Uterus (tissue), 3 donors: ENCODE measurements at regions not wholly inside any gene's neighbourhood (a gene's known extent, or its start where the extent isn't known, plus 50 kb on each side); places are given as distances from the start of the nearest gene placed in this dataset.

Source experiments
- DNase-seq, 2 donors: peaks; one replicate each; pipeline ENCODE4 v3.0.0-alpha.2; 2019 to 2020
- H3K27ac ChIP-seq, 2 donors: fragments of 200-600 bp; sonication (generic); 1 replicate in 1 of 2; 2 replicates in 1 of 2; pipeline ENCODE4 v1.5.1; 2016 to 2018
- H3K27me3 ChIP-seq, 2 donors: fragments of 200-600 bp; sonication (generic); one replicate each; pipeline ENCODE4 v1.5.1; 2018 to 2019; ENCODE audit warnings: control low read depth in 1 of 2
- H3K36me3 ChIP-seq, 2 donors: fragments of 200-600 bp; sonication (generic); one replicate each; pipeline ENCODE4 v1.5.1; 2019; ENCODE audit warnings: control low read depth in 1 of 2
- H3K4me1 ChIP-seq, 2 donors: fragments of 200-600 bp; sonication (generic); one replicate each; pipeline ENCODE4 v1.5.1; 2018 to 2019; ENCODE audit warnings: control low read depth in 1 of 2
- H3K4me3 ChIP-seq, 2 donors: fragments of 200-600 bp; sonication (generic); 1 replicate in 1 of 2; 2 replicates in 1 of 2; pipeline ENCODE4 v1.5.1; 2018 to 2019; ENCODE audit warnings: mild to moderate bottlenecking in 1 of 2
- H3K9me3 ChIP-seq, 2 donors: fragments of 200-600 bp; sonication (generic); one replicate each; pipeline ENCODE4 v1.5.1; 2019; ENCODE audit warnings: control low read depth in 1 of 2
- CTCF ChIP-seq, 4 experiments: fragments of 200-600 bp in 2 of 4; fragments of 450-650 bp in 2 of 4; sonication (generic) in 2 of 4; IDR thresholded peaks; one replicate each; pipeline ENCODE4 v1.5.1; 2016 to 2019; ENCODE audit warnings: antibody characterized with exemption in 4 of 4, mild to moderate bottlenecking in 2 of 4, moderate library complexity in 1 of 4
- POLR2A ChIP-seq, 2 donors: fragments of 450-650 bp; IDR thresholded peaks; one replicate each; pipeline ENCODE4 v1.6.1; 2016; ENCODE audit warnings: antibody characterized with exemption in 2 of 2, mild to moderate bottlenecking in 1 of 2, moderate library complexity in 1 of 2
- intact Hi-C: fragments of 100-400 bp; cut with DNase I; formaldehyde crosslinking; loops from one replicate; pipeline ENCODE4 v1.15.1; 2023; ENCODE audit warnings: low total_unique reads
- donor health status: DM: yes; HTN: yes; CAD: no.

GRCh38 chr11:79541466-79541865, 100.6 kb upstream of the TENM4 start:
- H3K27me3 ChIP-seq, result no peaks in the 10 kb centered on the region
- H3K9me3 ChIP-seq, result no peaks in the 10 kb centered on the region
- no peaks in the 10 kb centered on the region for H3K4me1 ChIP-seq
- DNase-seq, result no peak
- H3K27ac ChIP-seq, result no peak overlapping the region
- no peak overlapping the region for H3K4me3 ChIP-seq
- H3K36me3 ChIP-seq, result no peaks in the 10 kb centered on the region
- intact Hi-C loops, result no loop called here
- TF ChIP-seq POLR2A (IDR thresholded peaks at IDR 0.05) (no peak), CTCF (IDR thresholded peaks at IDR 0.05) (no peak)

- intact Hi-C loops, result no loop called here
- H3K9me3 ChIP-seq, result no peaks in the 10 kb centered on the region
- no peak overlapping the region for H3K27ac ChIP-seq
Observed at GRCh38 chr11:79538775-79539174, 97.9 kb upstream of the TENM4 start.

GRCh38 chr11:79536155-79536917, 95.5 kb upstream of the TENM4 start:
- no peak overlapping the region for H3K4me3 ChIP-seq
- H3K9me3 ChIP-seq, result no peaks in the 10 kb centered on the region
- H3K27ac ChIP-seq, result no peak overlapping the region
- DNase-seq, result no peak
- intact Hi-C loops, result no loop called here
- TF ChIP-seq CTCF (IDR thresholded peaks at IDR 0.05) (no peak), POLR2A (IDR thresholded peaks at IDR 0.05) (no peak)
- no peaks in the 10 kb centered on the region for H3K4me1 ChIP-seq
- no peaks in the 10 kb centered on the region for H3K36me3 ChIP-seq
- H3K27me3 ChIP-seq, result no peaks in the 10 kb centered on the region

More at GRCh38 chr11:79538775-79539174, 97.9 kb upstream of the TENM4 start:
- Histone ChIP-seq H3K27me3 (no peaks in the 10 kb centered on the region), H3K4me3 (no peak overlapping the region), H3K4me1 (no peaks in the 10 kb centered on the region), H3K36me3 (no peaks in the 10 kb centered on the region)
- DNase-seq, result no peak
- TF ChIP-seq CTCF (IDR thresholded peaks at IDR 0.05) (no peak), POLR2A (IDR thresholded peaks at IDR 0.05) (no peak)

- intact Hi-C loops, result no loop called here
- H3K9me3 ChIP-seq, result no peaks in the 10 kb centered on the region
- no peak overlapping the region for H3K4me3 ChIP-seq
- no peak for DNase-seq
- TF ChIP-seq CTCF (IDR thresholded peaks at IDR 0.05) (no peak), POLR2A (IDR thresholded peaks at IDR 0.05) (no peak)
- no peaks in the 10 kb centered on the region for H3K4me1 ChIP-seq
- no peak overlapping the region for H3K27ac ChIP-seq
- H3K27me3 ChIP-seq, result no peaks in the 10 kb centered on the region
- no peaks in the 10 kb centered on the region for H3K36me3 ChIP-seq
Observed at GRCh38 chr11:79535606-79536005, 94.8 kb upstream of the TENM4 start.

- Histone ChIP-seq H3K27me3 (no peaks in the 10 kb centered on the region), H3K36me3 (no peaks in the 10 kb centered on the region), H3K4me1 (no peaks in the 10 kb centered on the region), H3K27ac (no peak overlapping the region), H3K4me3 (no peak overlapping the region), H3K9me3 (no peaks in the 10 kb centered on the region)
- no peak for DNase-seq
- intact Hi-C loops, result no loop called here
- no peak for TF ChIP-seq CTCF (IDR thresholded peaks at IDR 0.05)
- no peak for TF ChIP-seq POLR2A (IDR thresholded peaks at IDR 0.05)
Observed at GRCh38 chr11:79525257-79525656, 84.4 kb upstream of the TENM4 start.
